COLO668 (cell line): ENCODE measurements at regions not wholly inside any gene's neighbourhood (a gene's known extent, or its start where the extent isn't known, plus 50 kb on each side); places are given as distances from the start of the nearest gene placed in this dataset.
A peak's percentile ranks its signal among the peaks of the same experiment; 100 is the strongest.
"Not testable (repeated sequence)": the region's sequence is repeated elsewhere in the genome, so short reads cannot be mapped to it uniquely, and the experiment has no call there.

Experiments used
- DNase-seq: peaks from one replicate; lab custom pipeline; 2025; ENCODE audit not compliant: unreplicated experiment; lab: John Stamatoyannopoulos, UW

DNA sequence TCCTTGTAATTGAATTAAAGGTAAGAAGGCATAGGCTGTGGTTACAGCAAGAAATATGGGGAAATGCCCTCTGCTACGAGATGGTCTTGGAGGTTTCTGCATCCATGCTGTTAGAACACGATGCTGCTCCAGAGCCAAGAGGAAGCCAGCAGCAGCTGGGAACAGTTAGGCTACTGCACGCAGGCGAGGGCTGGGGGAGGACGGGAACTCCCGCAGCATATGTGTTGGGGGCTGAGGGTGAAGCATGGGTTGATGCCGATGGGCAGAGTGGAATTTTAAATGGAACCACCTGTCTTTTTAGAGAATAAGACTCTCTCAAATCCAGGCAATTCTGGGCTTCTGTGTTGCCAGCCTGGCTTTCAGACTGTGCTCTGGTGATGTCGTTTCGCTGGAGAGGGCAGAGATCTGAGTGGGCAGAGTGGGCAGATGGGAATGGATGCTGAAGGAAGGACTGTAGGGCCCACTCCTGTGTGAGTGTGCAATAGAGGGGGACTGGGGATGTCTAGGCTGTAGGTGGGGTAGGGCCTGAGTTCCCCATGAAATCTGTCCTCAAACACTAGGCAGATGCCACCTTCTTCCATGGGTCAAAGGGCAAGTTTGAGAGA is 417.0 kb upstream of the TPM1 start:
- DNase-seq = no peak

DNA sequence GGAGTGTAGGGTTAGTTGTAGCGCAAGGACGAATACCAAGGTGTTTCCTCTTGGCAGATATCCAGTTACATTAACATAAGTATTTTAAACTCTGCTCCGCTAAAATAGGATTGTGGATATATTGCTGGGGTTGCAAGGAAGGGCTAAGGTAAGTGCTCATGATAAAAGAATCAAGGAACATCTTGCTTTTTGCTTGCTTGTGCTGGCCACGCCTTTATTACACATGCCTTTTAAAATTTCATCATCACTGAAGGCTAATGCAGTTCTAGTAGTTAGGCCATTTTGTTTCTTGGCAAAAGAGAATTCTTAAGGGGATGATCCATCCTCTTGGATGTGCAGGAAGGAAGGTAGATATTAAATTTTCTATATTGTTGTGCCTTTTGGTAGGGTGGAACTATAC is 415.6 kb upstream of the TPM1 start:
- DNase-seq = no peak

DNA sequence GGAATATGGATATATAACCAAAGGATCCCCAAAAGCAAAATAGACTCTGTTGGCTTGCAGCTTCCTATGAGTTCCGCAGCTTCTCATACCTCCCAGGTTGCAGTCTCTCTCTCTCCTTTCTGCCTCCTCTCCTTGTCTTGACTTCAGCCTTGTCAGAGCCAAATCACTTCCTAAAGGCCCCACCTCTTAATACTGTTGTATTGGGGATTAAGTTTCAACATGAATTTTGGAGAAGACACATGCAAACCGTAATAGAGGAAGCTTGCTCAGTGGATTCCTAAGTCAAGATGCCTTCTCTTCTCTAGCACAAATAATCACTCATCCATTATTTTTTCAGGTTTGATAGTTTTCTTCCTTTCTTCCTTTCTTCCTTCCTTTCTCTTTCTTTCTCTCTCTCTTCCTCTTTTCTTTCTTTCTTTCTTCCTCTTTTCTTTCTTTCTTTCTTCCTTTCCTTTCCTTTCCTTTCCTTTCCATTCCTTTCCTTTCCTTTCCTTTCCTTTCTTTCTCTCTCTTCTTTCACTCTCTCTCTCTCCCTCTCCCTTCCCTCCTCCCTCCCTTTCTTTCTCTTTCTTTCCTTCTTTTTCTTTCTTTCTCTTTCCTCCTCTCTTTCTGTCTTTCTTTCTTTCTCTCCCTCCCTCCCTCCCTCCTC is 411.3 kb upstream of the TPM1 start:
- no peak for DNase-seq

DNA sequence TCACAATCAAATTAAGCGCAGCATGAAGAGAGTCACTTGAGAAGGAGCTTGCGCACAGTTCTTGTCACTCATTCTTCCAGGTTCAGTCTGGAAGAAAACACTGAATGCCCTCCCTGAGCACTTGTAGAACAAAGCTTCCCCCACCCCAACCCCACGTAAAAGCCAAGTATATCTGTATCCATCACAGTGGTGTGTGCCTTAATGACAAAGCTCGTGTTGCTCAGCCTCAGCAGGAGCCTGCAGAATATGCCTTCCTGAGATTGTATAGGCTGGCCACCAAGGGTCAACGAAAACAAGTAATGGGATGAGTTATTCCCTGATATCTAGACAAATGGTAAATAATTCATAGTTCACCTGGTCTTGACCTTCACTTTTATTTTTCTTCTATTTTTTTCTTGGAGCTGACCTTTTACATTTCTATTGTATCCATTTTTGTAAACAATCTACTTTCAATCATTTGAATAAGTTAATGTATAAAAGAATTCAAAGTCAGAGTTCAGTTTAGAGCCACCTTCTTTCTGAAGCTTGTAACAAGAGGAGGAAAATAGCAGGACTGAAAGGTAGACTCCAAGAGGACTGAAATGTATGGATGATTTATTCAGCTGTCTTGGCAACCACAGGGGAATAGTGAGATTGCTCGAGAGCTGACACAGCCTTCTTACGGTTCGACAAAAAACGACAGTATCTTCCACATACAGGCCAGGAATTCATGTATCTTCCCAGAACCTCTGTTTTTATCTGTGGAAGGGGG is 405.5 kb upstream of the TPM1 start:
- DNase-seq = no peak

DNA sequence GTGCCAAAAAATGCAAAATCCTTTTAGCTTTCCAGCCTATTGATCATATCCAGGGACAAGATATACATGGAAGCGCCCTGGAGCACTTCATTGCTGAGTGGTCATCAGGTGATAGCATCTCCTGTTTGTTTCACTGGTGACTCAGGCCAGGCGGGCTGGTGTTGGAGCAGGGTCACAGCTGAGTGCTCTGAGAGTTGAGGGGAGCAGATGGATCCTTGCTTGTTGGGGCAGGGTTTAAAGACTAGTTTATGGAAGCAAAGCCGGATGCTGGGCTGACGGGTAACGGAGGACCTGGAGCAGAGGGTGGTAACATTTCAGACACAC is 405.0 kb upstream of the TPM1 start:
- peak; percentile 52 for DNase-seq

DNA sequence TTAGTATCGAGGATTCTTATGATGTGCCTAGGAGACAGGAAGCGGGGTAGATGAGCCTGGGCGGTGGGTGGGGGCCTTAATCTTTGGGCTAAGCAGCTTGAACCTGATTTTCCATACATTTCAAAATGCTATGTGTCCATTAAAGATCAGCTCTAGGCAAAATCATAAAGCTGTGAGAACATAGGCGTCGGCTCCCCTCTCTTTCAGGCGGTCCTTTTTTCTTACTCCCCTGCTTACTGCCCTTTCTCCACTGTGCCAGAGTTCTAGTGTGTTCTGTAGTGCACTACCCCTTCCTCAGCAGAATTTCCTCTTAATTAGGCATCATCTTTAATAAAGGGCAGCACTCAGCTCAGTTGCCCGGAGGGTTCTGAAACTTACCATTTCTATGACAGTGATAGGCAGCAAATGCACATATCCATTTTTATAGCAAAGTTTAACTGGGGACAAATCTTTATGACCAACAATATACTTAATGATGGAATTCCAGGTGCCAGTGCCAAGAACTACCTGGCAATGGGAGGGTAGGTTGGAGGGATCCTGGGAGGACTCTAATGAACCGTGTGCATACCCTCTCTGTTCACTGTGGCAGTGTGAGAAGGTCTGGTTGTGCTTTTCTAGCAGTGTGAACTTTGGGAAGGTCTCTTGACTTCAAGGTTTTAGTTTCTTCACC is 404.5 kb upstream of the TPM1 start:
- DNase-seq = no peak

DNA sequence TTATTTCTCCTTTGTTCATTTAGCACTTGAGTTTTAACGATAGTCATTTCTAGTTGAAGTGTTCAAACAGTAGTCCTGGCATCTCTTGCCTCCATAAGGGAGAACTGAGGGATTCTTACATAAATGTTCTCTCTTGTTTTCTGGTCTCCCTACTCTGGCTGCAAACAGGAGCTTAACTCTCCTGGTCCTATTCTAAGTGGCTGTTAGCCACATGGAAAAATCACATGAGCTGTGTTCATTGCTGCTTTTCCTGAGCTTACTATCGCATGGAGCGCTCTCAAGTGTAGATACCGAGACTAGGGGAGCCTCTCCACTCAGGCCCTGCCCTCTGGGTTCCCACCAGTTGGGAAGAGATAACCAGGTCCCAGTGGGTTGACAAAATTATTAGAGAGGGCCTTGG is 403.1 kb upstream of the TPM1 start:
- DNase-seq = no peak

DNA sequence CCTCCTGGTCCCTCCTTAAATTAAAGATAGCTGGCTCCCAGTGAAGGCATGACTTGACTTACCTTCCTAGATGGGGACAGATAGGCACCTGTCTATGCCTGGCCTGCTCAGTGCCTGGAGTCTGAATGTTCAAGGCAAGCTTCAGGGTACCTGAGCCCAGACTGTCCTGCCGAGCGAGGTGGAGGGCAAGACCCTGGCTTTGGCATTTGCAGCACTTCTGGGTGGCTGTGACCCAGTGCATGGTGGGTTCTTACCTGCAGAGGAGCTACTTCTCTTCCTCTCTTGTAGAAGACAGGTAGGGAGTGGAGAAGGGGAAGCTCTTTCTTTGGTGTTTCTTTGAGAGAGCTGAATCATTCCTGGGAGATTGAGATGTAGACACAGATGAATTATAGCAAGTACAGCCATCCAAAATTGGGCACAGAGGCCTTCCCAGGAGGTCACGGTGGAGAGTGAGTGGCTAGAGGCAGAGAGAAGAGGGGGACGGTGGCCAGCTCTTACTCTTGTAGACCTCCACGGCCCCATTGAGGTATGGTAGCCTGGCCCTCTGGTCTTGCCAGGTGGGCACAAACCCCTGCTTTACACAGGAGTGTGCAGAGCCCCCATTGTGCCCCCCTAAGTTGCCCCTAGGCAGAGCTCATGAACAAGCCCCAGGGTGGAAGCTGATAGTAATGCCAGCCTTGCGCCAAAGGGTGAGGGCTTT is 402.5 kb upstream of the TPM1 start:
- DNase-seq = no peak

DNA sequence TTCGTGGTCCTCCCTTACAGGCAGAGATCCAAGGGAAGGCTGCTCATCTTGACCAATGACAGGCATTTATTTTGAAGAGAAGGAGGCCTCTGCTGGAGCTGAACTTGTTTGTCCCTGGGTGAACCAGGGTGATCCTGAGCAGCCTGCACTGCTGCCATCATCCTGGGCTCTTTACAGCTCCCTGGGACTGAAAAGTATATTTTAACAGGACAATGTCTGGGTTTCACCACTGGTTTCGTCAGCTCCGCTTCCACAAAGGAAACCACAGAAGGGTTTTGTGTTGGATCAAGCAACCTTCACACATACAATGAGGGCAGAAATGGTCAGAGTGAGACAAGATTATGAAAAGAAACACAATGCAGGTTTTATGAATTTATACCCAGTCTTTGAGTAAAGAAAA is 400.7 kb upstream of the TPM1 start:
- DNase-seq = no peak

DNA sequence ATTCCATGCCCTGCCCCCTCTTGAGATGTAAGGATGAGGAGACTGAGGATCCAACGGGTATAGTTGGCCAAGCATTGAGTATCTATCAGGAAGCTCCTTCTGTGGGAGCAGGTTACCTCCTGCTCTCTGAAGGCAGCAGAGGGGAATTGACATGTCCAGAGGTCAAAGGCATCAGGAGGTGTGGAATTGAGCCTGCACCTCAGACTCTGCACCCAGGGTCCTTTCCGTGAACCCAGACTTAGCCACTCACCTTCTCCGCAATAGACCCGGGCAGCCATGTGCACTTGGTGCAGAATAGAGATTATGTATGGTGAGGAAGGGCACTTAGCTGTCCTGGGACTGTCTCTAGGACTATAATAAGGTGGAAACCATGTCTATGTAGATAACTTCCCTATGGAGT is 399.0 kb upstream of the TPM1 start:
- no peak for DNase-seq

DNA sequence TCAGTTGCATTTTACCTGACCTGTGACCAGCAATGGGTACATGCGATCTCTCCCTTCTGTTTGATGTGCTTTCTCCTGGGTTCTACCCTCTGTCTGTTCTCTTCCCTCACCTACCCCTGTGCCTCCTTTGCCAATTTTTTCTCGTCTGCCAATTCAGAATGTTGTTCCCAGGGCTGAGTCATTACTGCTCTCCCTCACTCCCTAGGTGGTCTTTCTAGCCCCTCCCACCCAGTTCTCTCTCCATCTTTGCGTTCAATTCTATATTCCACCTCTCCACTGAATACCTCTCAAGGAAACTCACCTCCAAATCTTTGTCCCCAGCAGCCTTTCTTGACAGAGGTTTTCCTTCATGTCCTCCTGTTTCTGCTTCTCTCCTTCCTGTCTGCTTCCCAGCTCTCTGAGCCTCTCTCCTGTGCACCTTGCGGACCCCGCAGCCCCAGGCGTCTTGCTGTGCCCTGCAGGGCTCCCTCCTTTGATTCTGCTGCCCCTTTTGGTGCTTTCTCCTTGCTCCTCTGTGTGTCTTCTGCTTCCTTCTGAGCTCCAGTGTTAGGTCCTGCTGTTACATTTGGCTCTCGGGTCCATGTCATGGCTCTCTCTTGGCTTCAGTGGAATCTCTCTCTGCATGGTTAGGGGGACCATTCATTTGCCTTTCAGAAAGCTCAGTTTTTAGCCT is 398.2 kb upstream of the TPM1 start:
- DNase-seq = no peak

DNA sequence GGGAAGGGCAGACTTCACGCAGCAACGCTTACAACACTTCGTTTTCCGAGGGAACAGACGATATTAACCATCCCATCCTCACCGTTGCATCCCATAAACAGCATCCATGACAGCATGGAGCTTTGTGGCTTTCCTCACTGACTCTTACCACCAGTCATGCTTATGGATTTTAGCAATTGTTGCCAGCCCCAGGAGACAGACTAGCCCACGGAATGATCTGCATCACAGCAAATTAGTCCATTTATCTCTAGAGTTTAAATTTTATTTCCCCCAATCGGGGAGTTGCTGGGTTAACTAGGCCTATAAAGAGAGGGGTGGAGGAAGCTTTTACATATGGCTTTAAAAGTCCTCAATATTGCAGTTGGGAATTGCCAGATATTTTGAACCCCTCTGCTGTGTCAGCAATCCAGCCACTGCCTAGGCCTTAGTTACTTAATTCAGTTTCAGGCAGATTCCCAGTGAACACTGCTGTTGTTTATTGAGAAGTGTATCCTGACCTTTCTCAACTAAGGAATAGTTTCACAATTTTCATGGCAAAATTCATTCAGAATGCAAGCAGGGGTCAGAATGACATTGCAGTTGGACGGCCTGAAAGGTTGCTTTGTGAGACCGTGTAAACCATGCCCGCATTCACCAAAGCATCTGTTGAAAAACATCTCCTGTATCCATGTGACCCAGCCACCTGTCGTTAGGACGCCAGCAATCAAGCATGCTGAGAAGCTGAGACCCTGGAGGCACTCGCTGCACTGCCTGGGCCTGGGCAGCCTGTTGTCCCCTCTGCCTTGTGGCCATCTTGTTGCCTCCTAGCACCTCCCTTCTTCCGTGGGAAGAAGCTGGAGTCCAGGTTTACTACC is 397.4 kb upstream of the TPM1 start:
- no peak for DNase-seq

DNA sequence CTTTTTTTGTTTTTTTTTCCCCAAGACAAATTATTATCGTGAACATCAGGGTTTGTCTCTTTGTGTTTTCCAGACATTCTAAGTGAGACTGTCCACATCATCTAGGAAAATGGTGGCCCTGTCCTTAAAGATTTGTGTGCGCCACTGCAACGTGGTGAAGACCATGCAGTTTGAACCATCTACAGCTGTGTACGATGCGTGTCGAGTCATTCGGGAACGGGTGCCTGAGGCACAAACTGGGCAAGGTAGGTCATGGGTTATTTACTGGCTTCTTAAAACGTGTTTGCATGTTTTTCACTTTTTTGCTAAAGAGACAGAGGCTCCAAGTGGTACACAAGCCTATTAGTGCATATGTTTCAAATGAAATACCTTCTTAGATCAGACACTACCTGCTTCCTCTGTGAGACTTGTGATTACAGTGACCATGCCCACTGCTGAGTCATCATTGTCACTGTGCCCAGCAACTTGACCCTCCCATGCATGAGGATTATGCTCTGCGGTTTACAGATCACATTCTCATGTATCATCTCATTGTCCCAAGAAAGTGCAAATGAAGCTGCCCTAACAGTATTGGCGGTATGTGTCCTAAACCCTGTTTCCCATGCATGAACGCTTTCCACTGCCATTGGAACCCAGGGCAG is 395.2 kb upstream of the TPM1 start:
- DNase-seq = peak; percentile 61

DNA sequence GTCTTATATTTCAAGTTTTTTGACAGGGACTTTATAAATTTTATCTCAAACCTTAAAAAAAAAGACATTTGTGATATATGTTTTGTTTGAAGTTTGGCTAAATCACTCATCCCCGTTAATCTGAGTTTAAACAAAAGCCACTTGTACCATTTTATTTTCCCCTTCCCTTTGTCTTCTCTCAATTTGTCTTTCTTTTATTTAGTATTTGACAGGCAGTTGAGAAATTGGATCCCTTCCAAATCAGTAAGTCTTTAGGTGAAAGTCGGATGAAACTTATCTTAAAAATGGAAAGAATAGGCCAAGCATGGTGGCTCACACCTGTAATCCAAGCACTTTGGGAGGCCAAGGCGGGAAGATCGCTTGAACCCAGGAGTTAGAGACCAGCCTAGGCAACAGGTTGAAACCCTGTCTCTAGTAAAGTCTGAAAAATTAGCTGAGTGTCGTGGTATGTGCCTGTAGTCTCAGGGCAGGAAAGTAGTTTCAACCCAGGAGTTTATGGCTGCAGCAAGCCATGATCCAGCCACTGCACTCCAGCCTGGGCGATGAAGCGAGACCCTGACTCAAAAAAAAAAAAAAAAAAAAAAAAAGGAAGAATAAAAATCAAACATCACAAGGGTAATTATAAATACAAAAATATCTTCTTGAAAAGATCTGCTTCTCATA is 394.6 kb upstream of the TPM1 start:
- DNase-seq = no peak

DNA sequence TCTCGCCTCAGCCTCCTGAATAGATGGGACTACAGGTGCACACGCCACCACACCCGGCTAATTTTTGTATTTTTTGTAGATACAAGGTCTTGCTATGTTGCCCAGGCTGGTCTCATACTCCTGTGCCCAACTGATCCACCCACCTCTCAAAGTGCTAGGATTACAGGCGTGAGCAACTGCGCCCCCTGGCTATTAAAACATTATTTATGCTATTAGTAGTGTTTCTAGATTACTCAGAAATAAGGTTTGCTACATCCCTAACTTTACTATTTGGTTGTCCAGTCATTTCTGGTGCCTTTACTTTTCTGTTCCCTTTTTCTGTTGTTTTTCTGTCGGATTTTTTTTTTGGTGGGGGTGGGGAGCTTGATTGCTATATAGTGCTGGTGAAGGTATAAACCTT is 393.6 kb upstream of the TPM1 start:
- DNase-seq = no peak

DNA sequence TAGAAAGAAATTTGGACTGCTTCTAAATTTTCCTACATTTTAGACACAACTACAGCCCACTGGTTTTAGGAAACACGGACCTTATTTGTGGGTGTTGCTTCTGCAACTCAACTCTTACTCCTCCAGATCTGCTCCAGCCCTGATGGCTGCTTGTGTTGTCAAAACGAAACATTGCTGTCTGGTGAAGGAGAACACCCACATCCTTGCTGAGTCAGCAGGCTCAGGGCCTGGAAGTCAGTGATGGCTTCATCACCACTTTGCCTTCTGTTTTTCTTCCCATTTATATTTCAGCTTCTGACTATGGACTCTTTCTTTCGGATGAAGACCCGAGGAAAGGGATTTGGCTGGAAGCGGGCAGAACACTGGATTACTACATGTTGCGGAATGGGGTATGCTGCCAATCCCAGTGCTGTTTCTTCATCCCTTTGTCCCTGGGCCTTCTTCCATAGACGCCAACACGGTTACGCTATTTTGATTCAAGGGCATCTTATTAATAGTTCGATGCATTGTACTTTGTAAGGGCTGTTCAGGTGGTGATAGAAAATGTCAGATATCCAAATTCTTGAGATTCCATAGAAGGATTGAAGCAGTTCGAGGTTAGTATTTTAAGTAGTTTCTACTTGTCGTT is 392.6 kb upstream of the TPM1 start:
- no peak for DNase-seq

DNA sequence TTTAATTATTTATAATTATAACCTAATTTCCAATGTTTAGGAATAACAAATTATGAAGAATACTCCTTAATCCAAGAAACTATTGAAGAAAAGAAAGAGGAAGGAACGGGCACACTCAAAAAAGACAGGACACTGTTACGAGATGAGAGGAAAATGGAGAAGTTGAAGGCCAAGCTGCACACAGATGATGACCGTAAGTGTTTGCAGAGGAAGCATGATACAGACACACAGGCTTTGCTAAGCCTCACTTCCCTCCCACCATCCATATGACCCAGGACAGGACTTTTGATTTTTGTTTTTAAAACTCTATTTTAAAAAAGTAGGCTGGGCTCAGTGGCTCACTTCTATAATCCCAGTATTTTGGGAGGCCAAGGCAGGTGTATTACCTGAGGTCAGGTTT is 389.4 kb upstream of the TPM1 start:
- DNase-seq = no peak

DNA sequence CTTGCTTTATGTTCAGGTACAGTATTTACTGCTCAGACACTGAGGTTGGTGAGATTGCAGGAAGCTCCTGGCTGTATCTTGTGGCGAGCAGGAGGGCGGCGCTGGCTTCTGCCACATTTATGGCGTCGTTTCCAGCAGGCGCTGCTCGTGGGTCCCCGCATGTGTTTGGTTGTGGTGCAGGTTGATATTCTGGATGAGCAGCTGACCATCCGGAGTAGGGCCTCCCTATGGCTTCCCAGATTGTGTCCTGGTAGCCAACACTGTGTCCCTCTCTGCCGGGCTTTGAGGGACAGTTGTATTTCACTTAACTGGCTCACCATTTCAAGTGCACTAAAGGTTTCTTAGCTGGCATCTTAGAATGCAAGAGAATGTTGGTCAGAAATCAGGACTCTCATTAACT is 386.5 kb upstream of the TPM1 start:
- DNase-seq = no peak

DNA sequence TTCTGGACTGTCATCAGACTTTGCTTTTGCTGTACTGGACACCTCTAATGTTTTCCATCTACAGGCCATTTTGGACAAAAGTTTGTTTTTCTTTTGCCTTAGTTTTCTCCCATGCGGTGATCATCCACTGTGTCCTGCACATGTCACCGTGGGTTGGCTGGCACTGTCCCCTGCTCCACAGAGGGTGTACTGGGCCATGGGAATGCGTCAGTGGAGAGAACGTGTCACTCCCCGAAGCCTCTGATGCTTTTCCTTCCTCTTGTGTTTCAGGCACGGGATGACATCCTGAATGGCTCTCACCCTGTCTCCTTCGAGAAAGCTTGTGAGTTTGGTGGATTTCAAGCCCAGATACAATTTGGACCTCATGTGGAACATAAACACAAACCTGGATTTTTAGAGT is 385.0 kb upstream of the TPM1 start:
- not testable (repeated sequence) for DNase-seq
